ENCODE measurements at regions not wholly inside any gene's neighbourhood (a gene's known extent, or its start where the extent isn't known, plus 50 kb on each side); places are given as distances from the start of the nearest gene placed in this dataset.

DNA sequence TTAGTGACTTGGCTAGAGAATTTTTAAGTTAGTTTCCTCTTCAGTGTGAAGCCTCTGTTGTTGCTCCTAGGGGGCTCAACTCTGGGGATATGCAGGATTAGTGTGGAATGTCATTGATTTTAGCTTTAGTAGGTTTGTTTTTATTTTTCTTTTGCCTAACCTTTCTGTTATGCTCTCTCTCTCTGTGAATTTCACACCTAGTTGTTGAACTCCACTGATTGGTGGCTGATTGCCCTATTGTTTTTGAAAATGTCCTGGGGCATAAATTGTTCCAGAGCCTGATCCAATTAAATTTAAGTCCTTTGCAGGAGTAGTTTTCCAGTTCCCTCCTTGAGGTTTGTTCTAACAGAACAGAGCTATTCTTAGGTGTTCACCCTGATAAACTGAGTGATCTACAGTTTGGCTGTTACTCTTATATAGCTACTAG lies 393.3 kb upstream of the CTSO start:
- TF ChIP-seq CTCF (IDR thresholded peaks at IDR 0.05) (no peak), POLR2A (IDR thresholded peaks at IDR 0.05) (no peak)

Data from lower leg skin (tissue), 3 donors.